ENCODE measurements at regions not wholly inside any gene's neighbourhood (a gene's known extent, or its start where the extent isn't known, plus 50 kb on each side); places are given as distances from the start of the nearest gene placed in this dataset.
"Not testable (repeated sequence)": the region's sequence is repeated elsewhere in the genome, so short reads cannot be mapped to it uniquely, and the experiment has no call there.

DNA sequence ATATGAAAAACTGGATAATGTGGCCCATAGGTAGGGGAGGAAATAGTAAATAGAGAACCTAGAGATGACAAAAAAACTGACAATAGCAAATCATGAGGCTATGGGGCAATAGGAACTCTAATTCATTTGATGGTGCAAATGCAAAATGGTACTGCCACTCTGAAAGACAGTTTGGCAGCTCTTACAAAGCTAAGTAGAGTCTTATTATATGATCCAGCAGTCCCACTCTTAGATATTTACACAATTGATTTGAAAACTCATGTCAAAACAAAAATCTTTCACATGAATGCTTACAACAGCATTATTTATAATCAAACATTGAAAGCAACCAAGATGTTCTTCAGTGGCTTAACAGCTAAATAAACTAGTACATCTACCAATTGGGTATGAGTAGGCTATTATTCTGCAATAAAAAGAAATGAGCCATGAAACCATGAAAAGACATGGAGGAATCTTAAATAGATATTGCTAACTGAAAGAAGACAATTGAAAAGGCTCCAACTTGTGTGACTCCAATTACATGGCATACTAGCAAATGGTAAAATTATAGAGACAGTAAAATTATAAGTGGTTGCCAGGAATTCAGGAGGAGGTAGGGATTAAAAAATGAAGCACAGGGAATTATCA lies 321.8 kb upstream of the STAC start:
- TF ChIP-seq POLR2A (IDR thresholded peaks at IDR 0.05), result no peak
- TF ChIP-seq, protein P1, sequence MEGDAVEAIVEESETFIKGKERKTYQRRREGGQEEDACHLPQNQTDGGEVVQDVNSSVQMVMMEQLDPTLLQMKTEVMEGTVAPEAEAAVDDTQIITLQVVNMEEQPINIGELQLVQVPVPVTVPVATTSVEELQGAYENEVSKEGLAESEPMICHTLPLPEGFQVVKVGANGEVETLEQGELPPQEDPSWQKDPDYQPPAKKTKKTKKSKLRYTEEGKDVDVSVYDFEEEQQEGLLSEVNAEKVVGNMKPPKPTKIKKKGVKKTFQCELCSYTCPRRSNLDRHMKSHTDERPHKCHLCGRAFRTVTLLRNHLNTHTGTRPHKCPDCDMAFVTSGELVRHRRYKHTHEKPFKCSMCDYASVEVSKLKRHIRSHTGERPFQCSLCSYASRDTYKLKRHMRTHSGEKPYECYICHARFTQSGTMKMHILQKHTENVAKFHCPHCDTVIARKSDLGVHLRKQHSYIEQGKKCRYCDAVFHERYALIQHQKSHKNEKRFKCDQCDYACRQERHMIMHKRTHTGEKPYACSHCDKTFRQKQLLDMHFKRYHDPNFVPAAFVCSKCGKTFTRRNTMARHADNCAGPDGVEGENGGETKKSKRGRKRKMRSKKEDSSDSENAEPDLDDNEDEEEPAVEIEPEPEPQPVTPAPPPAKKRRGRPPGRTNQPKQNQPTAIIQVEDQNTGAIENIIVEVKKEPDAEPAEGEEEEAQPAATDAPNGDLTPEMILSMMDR (IDR thresholded peaks at IDR 0.05), result no peak
- H3K4me3 ChIP-seq (ENCODE audit: low read depth, poor library complexity, severe bottlenecking), result no peak overlapping the region
- intact Hi-C loops (cut with DNase I; ENCODE audit: low total_unique reads), result no loop called here
- no peak for DNase-seq (ENCODE audit: low spot score in 2 of 2)

DNA sequence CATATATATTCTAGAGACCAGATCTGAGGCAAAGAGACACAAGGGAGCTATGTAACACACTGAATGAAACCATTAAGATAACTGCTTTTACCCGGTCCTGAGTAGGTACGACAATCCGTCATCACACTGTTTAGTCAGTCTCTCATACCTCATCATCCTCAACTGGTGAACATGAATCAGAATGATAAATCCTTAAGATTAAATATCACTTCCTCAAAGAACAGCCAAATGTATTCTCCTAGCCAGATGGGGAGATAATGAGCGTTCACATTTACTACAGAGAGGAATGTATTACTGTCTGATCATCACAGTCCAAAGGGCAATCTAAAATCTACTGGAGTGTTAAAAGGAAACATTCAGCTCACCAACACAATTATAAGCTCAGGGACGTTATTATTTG lies 319.4 kb upstream of the STAC start:
- TF ChIP-seq, protein P1 (IDR thresholded peaks at IDR 0.05), result no peak
- no peak for TF ChIP-seq POLR2A (IDR thresholded peaks at IDR 0.05)
- no peak for DNase-seq (ENCODE audit: low spot score in 2 of 2)

DNA sequence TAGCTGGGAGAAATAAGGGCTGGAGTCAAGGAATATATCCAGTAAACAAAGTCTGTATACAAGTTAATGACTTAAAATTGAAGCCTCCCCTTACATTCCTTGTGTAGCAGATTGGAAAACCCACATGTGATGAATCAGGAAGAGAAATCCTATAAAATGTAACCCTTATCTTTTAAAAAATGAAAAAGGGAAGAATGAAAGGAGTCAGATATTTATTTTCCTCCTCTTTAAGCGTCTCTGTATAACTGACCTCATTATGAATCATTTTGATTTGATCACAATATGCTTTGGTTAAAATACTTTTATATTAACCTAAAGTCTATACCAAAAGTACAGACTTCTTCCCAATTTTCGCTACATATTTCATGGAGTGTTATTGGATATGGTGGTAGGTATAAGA lies 316.3 kb upstream of the STAC start:
- intact Hi-C loops (cut with DNase I; ENCODE audit: low total_unique reads), result no loop called here
- no peak overlapping the region for H3K4me3 ChIP-seq (ENCODE audit: low read depth, poor library complexity, severe bottlenecking)
- WGBS, 2 donors, result 80 to 84% methylated on average over 2 of the region's 2 CpGs
- DNase-seq (ENCODE audit: low spot score in 2 of 2), result no peak
- TF ChIP-seq, protein P1 (IDR thresholded peaks at IDR 0.05), result no peak
- no peak for TF ChIP-seq POLR2A (IDR thresholded peaks at IDR 0.05)

More for the DNA sequence above, 319.4 kb upstream of the STAC start:
- WGBS, 2 donors, result 46 to 54% methylated on average over 5 of the region's 5 CpGs
- no peak overlapping the region for H3K4me3 ChIP-seq (ENCODE audit: low read depth, poor library complexity, severe bottlenecking)
- intact Hi-C loops (cut with DNase I; ENCODE audit: low total_unique reads), result loop anchor here (2.0 kb wide), 1 partner anchor 32 kb away; no protein-coding TSS in a partner anchor

DNA sequence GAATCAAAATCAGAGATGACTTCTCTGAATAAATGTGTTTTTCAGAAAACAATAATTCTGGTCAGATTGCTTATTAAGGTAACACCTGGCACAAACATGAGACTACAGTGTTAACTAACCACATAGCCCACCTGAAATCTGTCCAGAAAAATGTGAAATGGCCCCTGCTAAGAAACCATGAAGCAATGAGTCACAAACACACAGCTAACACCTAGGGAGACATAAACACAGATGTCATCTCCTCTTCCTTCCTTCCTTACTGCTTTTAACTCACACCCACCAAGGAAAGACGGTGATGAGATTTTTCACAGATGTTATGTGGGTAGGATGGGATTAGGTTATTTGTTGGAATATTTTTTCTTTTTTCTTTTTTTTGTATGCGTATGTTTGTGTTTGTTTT lies 315.0 kb upstream of the STAC start:
- intact Hi-C loops (cut with DNase I; ENCODE audit: low total_unique reads), result no loop called here

DNA sequence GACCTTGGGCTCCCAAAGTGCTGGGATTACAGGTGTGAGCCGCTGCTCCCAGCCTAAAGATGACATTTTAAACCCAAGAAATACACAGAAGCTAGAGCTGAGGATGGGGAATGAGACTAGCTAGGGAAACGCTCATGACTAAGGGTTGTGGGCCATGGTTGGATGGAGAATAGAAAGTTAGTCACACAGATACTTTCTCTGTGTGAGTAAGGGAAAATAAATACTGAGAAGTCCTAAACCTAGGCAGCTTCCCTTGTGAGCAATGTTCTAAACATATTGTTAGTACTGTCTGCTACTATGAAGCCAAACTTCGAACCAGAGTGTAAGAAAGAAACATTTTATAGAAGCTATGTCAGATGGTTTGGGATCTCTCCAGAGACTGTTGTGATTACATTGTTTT lies 304.8 kb upstream of the STAC start:
- DNase-seq (ENCODE audit: low spot score in 2 of 2), result no peak
- TF ChIP-seq POLR2A (IDR thresholded peaks at IDR 0.05), result no peak
- TF ChIP-seq, protein P1 (IDR thresholded peaks at IDR 0.05), result no peak
- intact Hi-C loops (cut with DNase I; ENCODE audit: low total_unique reads), result no loop called here
- WGBS, 2 donors, result 69 to 73% methylated on average over 3 of the region's 3 CpGs
- H3K4me3 ChIP-seq (ENCODE audit: low read depth, poor library complexity, severe bottlenecking), result no peak overlapping the region

More for the DNA sequence above, 315.0 kb upstream of the STAC start:
- TF ChIP-seq, protein P1 (IDR thresholded peaks at IDR 0.05), result no peak
- no peak for TF ChIP-seq POLR2A (IDR thresholded peaks at IDR 0.05)
- 80 to 82% methylated on average over 2 of the region's 2 CpGs for WGBS, 2 donors
- DNase-seq (ENCODE audit: low spot score in 2 of 2), result no peak
- no peak overlapping the region for H3K4me3 ChIP-seq (ENCODE audit: low read depth, poor library complexity, severe bottlenecking)

DNA sequence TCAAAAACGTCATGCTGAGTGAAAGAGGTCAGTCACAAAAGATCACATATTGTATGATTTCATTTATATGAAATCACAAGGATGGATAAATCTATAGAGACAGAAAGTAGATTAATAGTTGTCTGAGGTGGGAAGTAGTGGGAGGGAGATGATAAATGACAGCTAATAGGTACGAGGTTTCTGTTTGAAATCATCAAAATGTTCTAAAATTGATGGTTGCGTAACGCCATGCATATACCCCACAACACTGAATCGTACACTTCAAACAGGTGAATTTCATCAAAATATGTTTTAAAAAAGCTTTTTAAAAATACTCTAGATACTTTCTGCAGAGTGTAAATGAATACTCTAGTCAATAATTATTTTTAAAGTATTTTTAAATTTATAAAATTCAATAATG lies 303.0 kb upstream of the STAC start:
- WGBS, 2 donors, result 81 to 85% methylated on average over 5 of the region's 5 CpGs

DNA sequence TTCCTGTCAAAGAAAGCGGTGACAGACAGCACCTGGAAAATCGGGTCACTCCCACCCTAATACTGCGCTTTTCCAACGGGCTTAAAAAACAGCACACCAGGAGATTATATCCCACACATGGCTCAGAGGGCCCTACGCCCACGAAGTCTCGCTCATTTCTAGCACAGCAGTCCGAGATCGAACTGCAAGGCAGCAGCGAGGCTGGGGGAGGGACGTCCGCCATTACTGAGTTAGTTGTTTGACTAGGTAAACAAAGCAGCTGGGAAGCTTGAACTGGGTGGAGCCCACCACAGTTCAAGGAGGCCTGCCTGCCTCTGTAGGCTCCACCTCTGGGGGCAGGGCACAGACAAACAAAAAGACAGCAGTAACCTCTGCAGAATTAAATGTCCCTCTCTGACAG lies 297.3 kb upstream of the STAC start:
- intact Hi-C loops (cut with DNase I; ENCODE audit: low total_unique reads); H3K4me3 ChIP-seq (ENCODE audit: low read depth, poor library complexity, severe bottlenecking); DNase-seq (ENCODE audit: low spot score in 2 of 2): not testable (repeated sequence)
- WGBS, 2 donors, result 88 to 95% methylated on average over 12 of the region's 12 CpGs

More for the DNA sequence above, 303.0 kb upstream of the STAC start:
- intact Hi-C loops (cut with DNase I; ENCODE audit: low total_unique reads), result no loop called here
- H3K4me3 ChIP-seq (ENCODE audit: low read depth, poor library complexity, severe bottlenecking), result no peak overlapping the region
- no peak for TF ChIP-seq POLR2A (IDR thresholded peaks at IDR 0.05)
- TF ChIP-seq, protein P1 (IDR thresholded peaks at IDR 0.05), result no peak
- no peak for DNase-seq (ENCODE audit: low spot score in 2 of 2)

All from lower leg skin (tissue), 4 donors.